H9 (cell line): ENCODE measurements at regions not wholly inside any gene's neighbourhood (a gene's known extent, or its start where the extent isn't known, plus 50 kb on each side); places are given as distances from the start of the nearest gene placed in this dataset.

ENCODE experiments used
- DNase-seq: peaks from one replicate; pipeline ENCODE4 v3.0.0-alpha.2; 2017
- H2AFZ ChIP-seq: one replicate; pipeline ENCODE4 v1.6.1; 2013; ENCODE audit warnings: mild to moderate bottlenecking, low read length, control low read depth, moderate library complexity
- H2AK5ac ChIP-seq: 2 replicates; pipeline ENCODE4 v1.6.1; 2013; ENCODE audit warnings: low read length, control low read depth, mixed read lengths; ENCODE audit not compliant: insufficient read length
- H2BK120ac ChIP-seq: one replicate; pipeline ENCODE4 v1.6.1; 2013; ENCODE audit warnings: low read depth, mild to moderate bottlenecking, low read length, control low read depth, inconsistent platforms; ENCODE audit not compliant: poor library complexity, severe bottlenecking
- H2BK12ac ChIP-seq: 2 replicates; pipeline ENCODE4 v1.6.1; 2013; ENCODE audit warnings: low read length, control low read depth, mixed read lengths, low read depth; ENCODE audit not compliant: insufficient read length
- H2BK15ac ChIP-seq: 2 replicates; pipeline ENCODE4 v1.6.1; 2013; ENCODE audit warnings: low read depth, low read length, control low read depth
- H2BK20ac ChIP-seq: one replicate; pipeline ENCODE4 v1.6.1; 2013; ENCODE audit warnings: low read depth, mild to moderate bottlenecking, low read length, control low read depth, inconsistent platforms; ENCODE audit not compliant: poor library complexity, severe bottlenecking
- H2BK5ac ChIP-seq: 2 replicates; pipeline ENCODE4 v1.6.1; 2013; ENCODE audit warnings: low read length, control low read depth, mixed read lengths; ENCODE audit not compliant: insufficient read length
- H3K14ac ChIP-seq: 2 replicates; pipeline ENCODE4 v1.6.1; 2013; ENCODE audit warnings: low read length, control low read depth; ENCODE audit not compliant: insufficient read depth
- H3K18ac ChIP-seq: 2 replicates; pipeline ENCODE4 v1.6.1; 2013; ENCODE audit warnings: low read depth, mild to moderate bottlenecking, mixed read lengths, low read length, control low read depth; ENCODE audit not compliant: insufficient read length
- H3K23ac ChIP-seq: 2 replicates; pipeline ENCODE4 v1.6.1; 2013; ENCODE audit warnings: low read length, control low read depth, mixed read lengths, low read depth; ENCODE audit not compliant: insufficient read length
- H3K23me2 ChIP-seq: 2 replicates; pipeline ENCODE4 v1.6.1; 2013; ENCODE audit warnings: low read depth, mild to moderate bottlenecking, mixed read lengths, low read length, control low read depth; ENCODE audit not compliant: insufficient read length, poor library complexity, severe bottlenecking
- H3K27ac ChIP-seq: 2 replicates; pipeline ENCODE4 v1.5.1; 2013; ENCODE audit warnings: low read length, control low read depth, mixed read lengths, low read depth; ENCODE audit not compliant: insufficient read length
- H3K27me3 ChIP-seq: 2 replicates; pipeline ENCODE4 v1.6.1; 2013; ENCODE audit warnings: low read length, control low read depth, inconsistent platforms; ENCODE audit not compliant: insufficient read depth
- H3K4ac ChIP-seq: 2 replicates; pipeline ENCODE4 v1.6.1; 2013; ENCODE audit warnings: low read depth, mild to moderate bottlenecking, control low read depth, inconsistent platforms, low read length, moderate library complexity
- H3K4me1 ChIP-seq: 2 replicates; pipeline ENCODE4 v1.6.1; 2013; ENCODE audit warnings: low read length, control low read depth, inconsistent platforms; ENCODE audit not compliant: insufficient read depth
- H3K4me2 ChIP-seq: 2 replicates; pipeline ENCODE4 v1.6.1; 2013; ENCODE audit warnings: low read length, control low read depth, mixed read lengths; ENCODE audit not compliant: insufficient read length, insufficient read depth
- H3K56ac ChIP-seq: 2 replicates; pipeline ENCODE4 v1.6.1; 2013; ENCODE audit warnings: low read depth, mild to moderate bottlenecking, mixed read lengths, low read length, control low read depth; ENCODE audit not compliant: insufficient read length
- H3K79me1 ChIP-seq: 2 replicates; pipeline ENCODE4 v1.6.1; 2013; ENCODE audit warnings: low read depth, mild to moderate bottlenecking, moderate library complexity, low read length, control low read depth, inconsistent platforms; ENCODE audit not compliant: insufficient read depth, poor library complexity, severe bottlenecking
- H3K79me2 ChIP-seq: 2 replicates; pipeline ENCODE4 v1.6.1; 2013; ENCODE audit warnings: low read length, control low read depth, inconsistent platforms; ENCODE audit not compliant: insufficient read depth
- H3K9ac ChIP-seq: 2 replicates; pipeline ENCODE4 v1.6.1; 2013; ENCODE audit warnings: low read length, control low read depth, mixed read lengths; ENCODE audit not compliant: insufficient read length; ENCODE audit errors: extremely low read depth
- H3K9me3 ChIP-seq: one replicate; pipeline ENCODE4 v1.6.1; 2013; ENCODE audit warnings: low read depth, low read length, inconsistent platforms; ENCODE audit not compliant: control insufficient read depth
- H3T11ph ChIP-seq: one replicate; pipeline ENCODE4 v1.6.1; 2013; ENCODE audit warnings: mild to moderate bottlenecking, low read length, control low read depth, inconsistent platforms
- H4K20me1 ChIP-seq: one replicate; pipeline ENCODE4 v1.6.1; 2013; ENCODE audit not compliant: control insufficient read depth, insufficient read length, insufficient read depth
- H4K5ac ChIP-seq: 2 replicates; pipeline ENCODE4 v1.6.1; 2013; ENCODE audit warnings: low read depth, mild to moderate bottlenecking, mixed read lengths, low read length, control low read depth; ENCODE audit not compliant: insufficient read length
- H4K8ac ChIP-seq: replicated peaks from 2 replicates; pipeline ENCODE4 v1.6.1; 2013; ENCODE audit warnings: low read length, control low read depth, mixed read lengths, low read depth; ENCODE audit not compliant: insufficient read length
- H4K91ac ChIP-seq: 2 replicates; pipeline ENCODE4 v1.6.1; 2013; ENCODE audit warnings: low read depth, mild to moderate bottlenecking, moderate library complexity, mixed read lengths, low read length, control low read depth; ENCODE audit not compliant: insufficient read length
- H3K27ac Mint-ChIP-seq, 3 experiments: 2 replicates in 2 of 3; 3 replicates in 1 of 3; pipeline ENCODE4 v1.8.0; 2020 to 2021; ENCODE audit warnings: mixed read lengths in 3 of 3, mild to moderate bottlenecking in 1 of 3, moderate library complexity in 1 of 3
- H3K27me3 Mint-ChIP-seq: 2 replicates; pipeline ENCODE4 v1.8.0; 2021; ENCODE audit warnings: low read depth, mild to moderate bottlenecking, moderate library complexity, mixed read lengths
- H3K36me3 Mint-ChIP-seq, 3 experiments: 2 replicates in 2 of 3; 3 replicates in 1 of 3; pipeline ENCODE4 v1.8.0; 2020 to 2021; ENCODE audit warnings: low read depth in 3 of 3, mixed read lengths in 3 of 3; ENCODE audit not compliant: insufficient read depth in 1 of 3
- H3K4me1 Mint-ChIP-seq, 2 experiments: 2 replicates each; pipeline ENCODE4 v1.8.0; 2020; ENCODE audit warnings: mixed read lengths in 2 of 2
- H3K4me3 Mint-ChIP-seq, 2 experiments: 2 replicates in 1 of 2; 3 replicates in 1 of 2; pipeline ENCODE4 v1.8.0; 2020 to 2021; ENCODE audit warnings: mild to moderate bottlenecking in 2 of 2, mixed read lengths in 2 of 2, moderate library complexity in 1 of 2
- H3K9me3 Mint-ChIP-seq, 2 experiments: 2 replicates in 1 of 2; 3 replicates in 1 of 2; pipeline ENCODE4 v1.8.0; 2020; ENCODE audit warnings: mild to moderate bottlenecking in 2 of 2, mixed read lengths in 2 of 2, moderate library complexity in 1 of 2
- CTCF ChIP-seq: fragments of 200-600 bp; sonication (generic); conservative IDR thresholded peaks from 3 replicates; pipeline ENCODE4 v1.8.0; 2021; ENCODE audit warnings: antibody characterized with exemption, mild to moderate bottlenecking
- WGBS: extraction: QIAGEN DNeasy Blood & Tissue Kit; methylation state at CpG from one replicate; pipeline ENCODE4 v1.1.7; 2013; ENCODE audit warnings: missing lambda C conversion rate, low lambda C conversion rate, mixed read lengths; ENCODE audit not compliant: insufficient read length; ENCODE audit errors: extremely low coverage; 5-methylcytosine and 5-hydroxymethylcytosine counted together

GRCh38 chr5:91957666-91958065, 574.5 kb upstream of the ARRDC3 start:
- H3K27ac Mint-ChIP-seq, result no peak overlapping the region
- no peak overlapping the region for H3K4me3 Mint-ChIP-seq
- Histone ChIP-seq H2AK5ac (no peak overlapping the region), H3K23me2 (no peaks in the 10 kb centered on the region), H3K79me2 (no peaks in the 10 kb centered on the region), H3K27ac (no peak overlapping the region), H2BK15ac (no peak overlapping the region), H2BK20ac (no peak overlapping the region), H2AFZ (no peak overlapping the region), H4K5ac (no peak overlapping the region), H2BK5ac (no peak overlapping the region), H3K23ac (no peak overlapping the region), H4K8ac (no peak overlapping the region), H3K18ac (no peak overlapping the region), H3K9ac (no peak overlapping the region), H3K4me1 (no peaks in the 10 kb centered on the region), H3K9me3 (no peaks in the 10 kb centered on the region), H2BK12ac (no peak overlapping the region), H3K79me1 (no peaks in the 10 kb centered on the region), H3K27me3 (no peaks in the 10 kb centered on the region), H3K4ac (no peak overlapping the region), H4K91ac (no peak overlapping the region), H2BK120ac (no peak overlapping the region), H3K14ac (no peak overlapping the region), H3T11ph (no peak overlapping the region), H4K20me1 (no peaks in the 10 kb centered on the region), H3K56ac (no peak overlapping the region), H3K4me2 (no peak overlapping the region)
- peaks cover 0 to 6% (median 0%) of the 10 kb centered on the region in 3 experiments; a peak in 2 of 7 replicates for H3K36me3 Mint-ChIP-seq
- H3K4me1 Mint-ChIP-seq, result peaks cover 6% of the 10 kb centered on the region in 2 experiments
- no CpG with 5 or more reads among the region's 1 CpG for WGBS
- DNase-seq, result no peak
- peaks cover 3 to 4% of the 10 kb centered on the region in 2 experiments; a peak in 3 of 5 replicates for H3K9me3 Mint-ChIP-seq
- no peak for TF ChIP-seq CTCF
- no peaks in the 10 kb centered on the region for H3K27me3 Mint-ChIP-seq
